Thoracic aorta (tissue), 2 donors: ENCODE measurements at regions not wholly inside any gene's neighbourhood (a gene's known extent, or its start where the extent isn't known, plus 50 kb on each side); places are given as distances from the start of the nearest gene placed in this dataset.

ENCODE experiments used
- ATAC-seq: fragments of 150-250 bp; one replicate; pipeline ENCODE4 v1.8.0; 2017; ENCODE audit warnings: low read depth; ENCODE audit not compliant: insufficient number of reproducible peaks, low FRiP score
- DNase-seq: peaks from one replicate; pipeline ENCODE4 v3.0.0-alpha.2; 2020; ENCODE audit warnings: low spot score
- H3K27ac ChIP-seq, 2 donors: fragments of 200-600 bp; sonication (generic); 1 replicate in 1 of 2; 2 replicates in 1 of 2; pipeline ENCODE4 v1.5.1; 2016; ENCODE audit warnings: mild to moderate bottlenecking in 2 of 2, moderate library complexity in 2 of 2
- H3K27me3 ChIP-seq: fragments of 200-600 bp; sonication (generic); replicated peaks from 2 replicates; pipeline ENCODE4 v1.6.0; 2016; ENCODE audit warnings: mild to moderate bottlenecking; ENCODE audit not compliant: insufficient read depth
- H3K36me3 ChIP-seq: fragments of 200-600 bp; sonication (generic); one replicate; pipeline ENCODE4 v1.5.1; 2016
- H3K4me1 ChIP-seq, 2 donors: fragments of 200-600 bp; sonication (generic); 1 replicate in 1 of 2; 2 replicates in 1 of 2; pipeline versions ENCODE4 v1.5.1 to v1.6.0; 2016; ENCODE audit warnings: low read depth in 2 of 2, mild to moderate bottlenecking in 1 of 2; ENCODE audit not compliant: control insufficient read depth in 1 of 2
- H3K4me3 ChIP-seq: fragments of 200-600 bp; sonication (generic); 2 replicates; pipeline ENCODE4 v1.5.1; 2016; ENCODE audit warnings: mild to moderate bottlenecking
- H3K9me3 ChIP-seq: fragments of 200-600 bp; sonication (generic); 2 replicates; pipeline ENCODE4 v1.5.1; 2016
- CTCF ChIP-seq: fragments of 200-600 bp; sonication (generic); IDR thresholded peaks from one replicate; pipeline ENCODE4 v1.5.1; 2019; ENCODE audit warnings: antibody characterized with exemption

- no peak for TF ChIP-seq CTCF
- DNase-seq (no peak), ATAC-seq (no peak)
- no peak overlapping the region for H3K27ac ChIP-seq
- H3K27me3 ChIP-seq, result no peaks in the 10 kb centered on the region
- no peak overlapping the region for H3K4me3 ChIP-seq
- H3K9me3 ChIP-seq, result no peaks in the 10 kb centered on the region
- H3K4me1 ChIP-seq, result no peaks in the 10 kb centered on the region
- H3K36me3 ChIP-seq, result no peaks in the 10 kb centered on the region
Measured at GRCh38 chr16:59204589-59204988, 470.5 kb upstream of the GOT2 start.

- H3K27me3 ChIP-seq, result no peaks in the 10 kb centered on the region
- ATAC-seq (no peak), DNase-seq (no peak)
- H3K9me3 ChIP-seq, result no peaks in the 10 kb centered on the region
- no peak overlapping the region for H3K27ac ChIP-seq
- no peak for TF ChIP-seq CTCF
- H3K36me3 ChIP-seq, result no peaks in the 10 kb centered on the region
- H3K4me3 ChIP-seq, result no peak overlapping the region
- peaks cover 0 to 4% of the 10 kb centered on the region in 2 donors for H3K4me1 ChIP-seq
Measured at GRCh38 chr16:59202233-59202862, 468.2 kb upstream of the GOT2 start.

- Histone ChIP-seq H3K4me1 (peaks cover 0 to 4% of the 10 kb centered on the region in 2 donors), H3K9me3 (no peaks in the 10 kb centered on the region), H3K4me3 (no peak overlapping the region), H3K27ac (no peak overlapping the region), H3K36me3 (no peaks in the 10 kb centered on the region), H3K27me3 (no peaks in the 10 kb centered on the region)
- DNase-seq, result no peak
- no peak for ATAC-seq
- no peak for TF ChIP-seq CTCF
Measured at GRCh38 chr16:59201821-59202220, 467.7 kb upstream of the GOT2 start.

GRCh38 chr16:59201160-59201559 lies 467.0 kb upstream of the GOT2 start:
- Histone ChIP-seq H3K4me3 (no peak overlapping the region), H3K36me3 (no peaks in the 10 kb centered on the region), H3K9me3 (no peaks in the 10 kb centered on the region), H3K27me3 (no peaks in the 10 kb centered on the region), H3K27ac (no peak overlapping the region), H3K4me1 (peaks cover 0 to 4% of the 10 kb centered on the region in 2 donors)
- no peak for TF ChIP-seq CTCF
- DNase-seq (no peak), ATAC-seq (no peak)

GRCh38 chr16:59198487-59198886 lies 464.4 kb upstream of the GOT2 start:
- Histone ChIP-seq H3K36me3 (no peaks in the 10 kb centered on the region), H3K27me3 (no peaks in the 10 kb centered on the region), H3K4me3 (no peak overlapping the region), H3K27ac (no peak overlapping the region), H3K9me3 (no peaks in the 10 kb centered on the region), H3K4me1 (peaks cover 0 to 4% of the 10 kb centered on the region in 2 donors)
- DNase-seq (no peak), ATAC-seq (no peak)
- TF ChIP-seq CTCF, result no peak
